Panc1 (cell line): ENCODE measurements at regions not wholly inside any gene's neighbourhood (a gene's known extent, or its start where the extent isn't known, plus 50 kb on each side); places are given as distances from the start of the nearest gene placed in this dataset.

Source experiments
- ATAC-seq: fragments of 200-7000 bp; cut with Tn5 transposase; 2 replicates; pipeline ENCODE4 v1.9.1; 2020; ENCODE audit warnings: mild to moderate bottlenecking, moderate library complexity
- BruUV-seq: library from RNA; stranded (reverse); fragments of 400-500 nt; replicated peaks from 2 replicates; lab custom pipeline; 2021; lab: Mats Ljungman, UMichigan
- CTCF ChIA-PET: fragments of 300-600 bp; sonication (Branson Sonifier 250); formaldehyde crosslinking; loops from one replicate; lab custom pipeline; 2022; ENCODE audit warnings: antibody characterized with exemption; lab: Charles Lee
- POLR2A ChIA-PET: fragments of 300-600 bp; sonication (Branson Sonifier 250); formaldehyde crosslinking; loops from one replicate; lab custom pipeline; 2022; ENCODE audit warnings: antibody characterized with exemption; lab: Charles Lee
- DNase-seq: peaks from one replicate; pipeline ENCODE4 v3.0.0-alpha.2; 2010; ENCODE audit warnings: low read depth, low spot score
- H3K27ac ChIP-seq: 2 replicates; pipeline ENCODE4 v1.5.1; 2011; ENCODE audit warnings: mild to moderate bottlenecking, low read length, inconsistent platforms
- H3K27me3 ChIP-seq: fragments of 200-500 bp; sonication (Bioruptor generic); 2 replicates; pipeline ENCODE4 v1.6.0; 2014; ENCODE audit warnings: low read length, inconsistent platforms; ENCODE audit not compliant: control insufficient read depth, insufficient read depth
- H3K36me3 ChIP-seq: fragments of 200-500 bp; sonication (Bioruptor generic); 2 replicates; pipeline ENCODE4 v1.5.1; 2014; ENCODE audit warnings: inconsistent platforms, mild to moderate bottlenecking, low read length, moderate library complexity; ENCODE audit not compliant: control insufficient read depth, insufficient read depth
- H3K4me1 ChIP-seq: 2 replicates; pipeline ENCODE4 v1.5.1; 2011; ENCODE audit warnings: inconsistent platforms, mild to moderate bottlenecking, low read length, moderate library complexity; ENCODE audit not compliant: control insufficient read depth, insufficient read depth
- H3K4me3 ChIP-seq, 2 experiments: 2 replicates each; pipeline ENCODE4 v1.5.1; 2011 to 2012; ENCODE audit warnings: low read depth in 2 of 2, low read length in 2 of 2, mild to moderate bottlenecking in 2 of 2, inconsistent platforms in 1 of 2, moderate library complexity in 1 of 2
- H3K9me3 ChIP-seq: fragments of 200-500 bp; sonication (Bioruptor generic); 2 replicates; pipeline ENCODE4 v1.5.1; 2014; ENCODE audit warnings: low read depth, mild to moderate bottlenecking, inconsistent platforms, low read length, moderate library complexity; ENCODE audit not compliant: control insufficient read depth, insufficient read depth
- POLR2AphosphoS5 ChIP-seq: IDR thresholded peaks from 2 replicates; pipeline ENCODE4 v1.6.1; 2012; ENCODE audit warnings: mild to moderate bottlenecking, low read depth, low read length, moderate library complexity
- SIN3A ChIP-seq: IDR thresholded peaks from 2 replicates; pipeline ENCODE4 v1.6.1; 2012; ENCODE audit warnings: low read depth, mild to moderate bottlenecking, low read length, moderate library complexity, borderline replicate concordance; ENCODE audit not compliant: insufficient read depth
- TCF7L2 ChIP-seq: IDR thresholded peaks from 2 replicates; pipeline ENCODE4 v1.6.1; 2011; ENCODE audit warnings: mild to moderate bottlenecking, low read depth, low read length, inconsistent platforms
- in situ Hi-C: cut with HindIII; loops from 2 replicates; pipeline ENCODE4 v1.10.0; 2016; ENCODE audit warnings: low sequenced_read_pairs, low pct_unique_long_range_greater_than_20kb
- intact Hi-C: fragments of 100-400 bp; cut with micrococcal nuclease; formaldehyde crosslinking; loops from one replicate; pipeline ENCODE4 v1.10.0; 2022; ENCODE audit not compliant: unreplicated experiment
- TF ChIP-seq, protein P1 (sequence below), 2 experiments: IDR thresholded peaks; 2 replicates each; pipeline ENCODE4 v1.6.1; 2011 to 2012; ENCODE audit warnings: low read depth in 2 of 2, control low read depth in 1 of 2, low read length in 1 of 2, mild to moderate bottlenecking in 1 of 2, moderate library complexity in 1 of 2; ENCODE audit not compliant: insufficient read depth in 1 of 2
- TF ChIP-seq, protein P2 (sequence below): fragments of 450-650 bp; IDR thresholded peaks from 2 replicates; pipeline ENCODE4 v1.5.1; 2017; ENCODE audit warnings: mild to moderate bottlenecking

DNA sequence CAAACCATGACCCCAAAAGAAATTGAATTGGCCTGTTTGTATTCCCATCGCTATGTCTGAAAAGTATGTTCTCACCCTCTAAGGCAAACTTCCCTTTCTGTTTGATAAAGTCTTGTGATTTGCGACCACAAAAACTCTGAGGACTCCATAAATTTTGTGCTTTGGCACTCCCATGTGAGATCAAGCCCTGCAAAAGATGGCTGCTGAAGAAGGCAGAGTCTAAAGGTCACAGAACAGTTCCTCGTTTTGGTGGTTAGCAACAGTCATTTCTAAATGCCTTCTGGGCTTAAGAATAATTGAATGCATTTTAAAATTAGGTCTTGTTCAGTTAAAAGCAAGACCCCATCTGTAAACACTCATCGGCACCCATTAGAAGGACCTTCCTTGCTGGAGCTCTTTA, 441.6 kb downstream of the OMA1 start:
- Histone ChIP-seq H3K27ac (no peak overlapping the region), H3K9me3 (no peaks in the 10 kb centered on the region), H3K27me3 (no peaks in the 10 kb centered on the region), H3K4me3 (no peak overlapping the region), H3K36me3 (no peaks in the 10 kb centered on the region), H3K4me1 (no peaks in the 10 kb centered on the region)
- TF ChIP-seq, protein P1, sequence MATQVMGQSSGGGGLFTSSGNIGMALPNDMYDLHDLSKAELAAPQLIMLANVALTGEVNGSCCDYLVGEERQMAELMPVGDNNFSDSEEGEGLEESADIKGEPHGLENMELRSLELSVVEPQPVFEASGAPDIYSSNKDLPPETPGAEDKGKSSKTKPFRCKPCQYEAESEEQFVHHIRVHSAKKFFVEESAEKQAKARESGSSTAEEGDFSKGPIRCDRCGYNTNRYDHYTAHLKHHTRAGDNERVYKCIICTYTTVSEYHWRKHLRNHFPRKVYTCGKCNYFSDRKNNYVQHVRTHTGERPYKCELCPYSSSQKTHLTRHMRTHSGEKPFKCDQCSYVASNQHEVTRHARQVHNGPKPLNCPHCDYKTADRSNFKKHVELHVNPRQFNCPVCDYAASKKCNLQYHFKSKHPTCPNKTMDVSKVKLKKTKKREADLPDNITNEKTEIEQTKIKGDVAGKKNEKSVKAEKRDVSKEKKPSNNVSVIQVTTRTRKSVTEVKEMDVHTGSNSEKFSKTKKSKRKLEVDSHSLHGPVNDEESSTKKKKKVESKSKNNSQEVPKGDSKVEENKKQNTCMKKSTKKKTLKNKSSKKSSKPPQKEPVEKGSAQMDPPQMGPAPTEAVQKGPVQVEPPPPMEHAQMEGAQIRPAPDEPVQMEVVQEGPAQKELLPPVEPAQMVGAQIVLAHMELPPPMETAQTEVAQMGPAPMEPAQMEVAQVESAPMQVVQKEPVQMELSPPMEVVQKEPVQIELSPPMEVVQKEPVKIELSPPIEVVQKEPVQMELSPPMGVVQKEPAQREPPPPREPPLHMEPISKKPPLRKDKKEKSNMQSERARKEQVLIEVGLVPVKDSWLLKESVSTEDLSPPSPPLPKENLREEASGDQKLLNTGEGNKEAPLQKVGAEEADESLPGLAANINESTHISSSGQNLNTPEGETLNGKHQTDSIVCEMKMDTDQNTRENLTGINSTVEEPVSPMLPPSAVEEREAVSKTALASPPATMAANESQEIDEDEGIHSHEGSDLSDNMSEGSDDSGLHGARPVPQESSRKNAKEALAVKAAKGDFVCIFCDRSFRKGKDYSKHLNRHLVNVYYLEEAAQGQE (IDR thresholded peaks at IDR 0.05; ENCODE audit: insufficient read depth in 1 of 2, low read depth in 2 of 2, low read length in 1 of 2): no peak
- TF ChIP-seq, protein P2, sequence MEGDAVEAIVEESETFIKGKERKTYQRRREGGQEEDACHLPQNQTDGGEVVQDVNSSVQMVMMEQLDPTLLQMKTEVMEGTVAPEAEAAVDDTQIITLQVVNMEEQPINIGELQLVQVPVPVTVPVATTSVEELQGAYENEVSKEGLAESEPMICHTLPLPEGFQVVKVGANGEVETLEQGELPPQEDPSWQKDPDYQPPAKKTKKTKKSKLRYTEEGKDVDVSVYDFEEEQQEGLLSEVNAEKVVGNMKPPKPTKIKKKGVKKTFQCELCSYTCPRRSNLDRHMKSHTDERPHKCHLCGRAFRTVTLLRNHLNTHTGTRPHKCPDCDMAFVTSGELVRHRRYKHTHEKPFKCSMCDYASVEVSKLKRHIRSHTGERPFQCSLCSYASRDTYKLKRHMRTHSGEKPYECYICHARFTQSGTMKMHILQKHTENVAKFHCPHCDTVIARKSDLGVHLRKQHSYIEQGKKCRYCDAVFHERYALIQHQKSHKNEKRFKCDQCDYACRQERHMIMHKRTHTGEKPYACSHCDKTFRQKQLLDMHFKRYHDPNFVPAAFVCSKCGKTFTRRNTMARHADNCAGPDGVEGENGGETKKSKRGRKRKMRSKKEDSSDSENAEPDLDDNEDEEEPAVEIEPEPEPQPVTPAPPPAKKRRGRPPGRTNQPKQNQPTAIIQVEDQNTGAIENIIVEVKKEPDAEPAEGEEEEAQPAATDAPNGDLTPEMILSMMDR: no peak
- TF ChIP-seq TCF7L2: no peak
- TF ChIP-seq SIN3A: no peak
- TF ChIP-seq POLR2AphosphoS5: no peak
- CTCF ChIA-PET: no interaction called here
- in situ Hi-C loops: no loop called here
- intact Hi-C loops: no loop called here
- POLR2A ChIA-PET: no interaction called here
- DNase-seq (no peak), ATAC-seq (no peak)
- BruUV-seq: no TSS peak

DNA sequence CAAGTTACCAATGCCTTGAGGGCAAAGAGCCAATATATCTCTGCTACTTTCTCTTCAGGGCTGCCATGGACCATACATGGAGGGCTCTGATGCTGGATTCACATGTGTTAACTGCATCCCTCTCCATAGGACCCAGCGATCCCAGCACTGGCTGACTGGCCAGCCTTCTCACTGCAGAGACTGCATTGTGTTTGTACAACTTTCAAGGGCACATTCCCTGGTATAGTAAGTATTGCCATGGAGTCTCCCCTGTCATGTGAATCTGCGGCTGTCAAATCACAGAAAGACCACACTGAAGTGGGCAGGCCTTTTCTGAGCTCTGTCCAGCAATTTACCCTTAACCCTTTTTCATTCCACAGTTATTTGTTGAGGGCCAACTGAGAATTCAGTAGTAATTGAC, 449.8 kb downstream of the OMA1 start:
- ChIA-PET CTCF (no interaction called here), POLR2A (no interaction called here)
- Histone ChIP-seq H3K27ac (no peak overlapping the region), H3K36me3 (no peaks in the 10 kb centered on the region), H3K27me3 (no peaks in the 10 kb centered on the region), H3K4me1 (no peaks in the 10 kb centered on the region), H3K9me3 (no peaks in the 10 kb centered on the region), H3K4me3 (no peak overlapping the region)
- in situ Hi-C loops: no loop called here
- BruUV-seq: no TSS peak
- TF ChIP-seq, protein P2: no peak
- TF ChIP-seq SIN3A: no peak
- TF ChIP-seq POLR2AphosphoS5: no peak
- TF ChIP-seq TCF7L2: no peak
- TF ChIP-seq, protein P1 (IDR thresholded peaks at IDR 0.05; ENCODE audit: insufficient read depth in 1 of 2, low read depth in 2 of 2, low read length in 1 of 2): no peak
- DNase-seq (no peak), ATAC-seq (no peak)
- intact Hi-C loops: no loop called here
